Body of pancreas (tissue), 4 donors: ENCODE measurements at regions not wholly inside any gene's neighbourhood (a gene's known extent, or its start where the extent isn't known, plus 50 kb on each side); places are given as distances from the start of the nearest gene placed in this dataset.

Experiments used
- POLR2A ChIP-seq, 3 donors: fragments of 450-650 bp; IDR thresholded peaks; one replicate each; pipeline ENCODE4 v1.6.1; 2016; ENCODE audit warnings: antibody characterized with exemption in 3 of 3, mild to moderate bottlenecking in 2 of 3
- TF ChIP-seq, protein P1 (sequence below), 7 experiments: fragments of 450-650 bp in 4 of 7; fragments of 200-600 bp in 3 of 7; sonication (generic) in 3 of 7; IDR thresholded peaks; one replicate each; pipeline ENCODE4 v1.5.1; 2016 to 2019; ENCODE audit warnings: antibody characterized with exemption in 7 of 7

DNA sequence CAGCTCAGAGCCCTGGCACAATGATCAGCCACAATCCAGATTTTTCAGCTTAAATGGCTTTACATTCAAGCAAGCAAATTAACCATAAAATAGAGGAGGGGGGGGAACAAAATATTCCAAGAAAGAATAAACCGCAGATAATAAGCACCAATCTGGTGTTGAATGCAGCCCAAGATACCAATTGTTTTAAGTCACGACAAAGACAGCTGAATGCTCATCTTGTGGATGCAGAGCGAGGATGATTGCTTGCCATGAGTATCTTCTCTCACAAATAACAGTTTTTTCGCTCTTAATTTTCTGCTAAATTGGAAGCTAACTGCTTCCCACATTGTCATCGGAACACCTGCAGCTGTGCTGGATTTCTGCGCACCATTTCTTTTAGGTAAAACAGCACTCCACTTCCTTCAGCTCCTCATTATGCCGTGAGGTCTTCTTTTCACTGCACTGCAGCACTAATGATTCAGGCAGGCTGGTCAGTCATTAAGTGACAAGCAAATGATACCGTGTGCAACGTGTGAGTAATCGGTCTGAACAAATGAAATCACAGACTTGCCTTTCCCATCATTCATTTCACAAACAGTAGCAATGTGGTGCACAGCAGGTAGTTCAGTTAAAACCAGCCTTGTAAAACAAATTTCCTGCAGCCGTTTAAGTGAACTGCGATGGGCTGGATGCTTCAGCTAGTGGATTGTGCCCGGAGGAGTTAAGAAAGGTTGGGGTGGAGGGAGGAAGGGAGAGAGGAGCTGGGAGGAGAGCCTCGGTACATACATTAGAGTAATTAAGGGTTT lies 106.4 kb upstream of the CDCA7L start:
- no peak for TF ChIP-seq POLR2A (IDR thresholded peaks at IDR 0.05)
- TF ChIP-seq, protein P1, sequence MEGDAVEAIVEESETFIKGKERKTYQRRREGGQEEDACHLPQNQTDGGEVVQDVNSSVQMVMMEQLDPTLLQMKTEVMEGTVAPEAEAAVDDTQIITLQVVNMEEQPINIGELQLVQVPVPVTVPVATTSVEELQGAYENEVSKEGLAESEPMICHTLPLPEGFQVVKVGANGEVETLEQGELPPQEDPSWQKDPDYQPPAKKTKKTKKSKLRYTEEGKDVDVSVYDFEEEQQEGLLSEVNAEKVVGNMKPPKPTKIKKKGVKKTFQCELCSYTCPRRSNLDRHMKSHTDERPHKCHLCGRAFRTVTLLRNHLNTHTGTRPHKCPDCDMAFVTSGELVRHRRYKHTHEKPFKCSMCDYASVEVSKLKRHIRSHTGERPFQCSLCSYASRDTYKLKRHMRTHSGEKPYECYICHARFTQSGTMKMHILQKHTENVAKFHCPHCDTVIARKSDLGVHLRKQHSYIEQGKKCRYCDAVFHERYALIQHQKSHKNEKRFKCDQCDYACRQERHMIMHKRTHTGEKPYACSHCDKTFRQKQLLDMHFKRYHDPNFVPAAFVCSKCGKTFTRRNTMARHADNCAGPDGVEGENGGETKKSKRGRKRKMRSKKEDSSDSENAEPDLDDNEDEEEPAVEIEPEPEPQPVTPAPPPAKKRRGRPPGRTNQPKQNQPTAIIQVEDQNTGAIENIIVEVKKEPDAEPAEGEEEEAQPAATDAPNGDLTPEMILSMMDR (IDR thresholded peaks at IDR 0.05), result no peak
